IMR-90 (cell line): ENCODE measurements at regions not wholly inside any gene's neighbourhood (a gene's known extent, or its start where the extent isn't known, plus 50 kb on each side); places are given as distances from the start of the nearest gene placed in this dataset.

ENCODE experiments used
- CTCF ChIP-seq: conservative IDR thresholded peaks from 2 replicates; pipeline ENCODE4 v1.5.1; 2012; ENCODE audit warnings: mild to moderate bottlenecking, low read depth, low read length, improper control_type of control experiment
- NFE2L2 ChIP-seq: fragments of 150-350 bp; IDR thresholded peaks from 2 replicates; pipeline ENCODE4 v1.6.1; 2016; ENCODE audit warnings: low read depth, mild to moderate bottlenecking, low read length
- POLR2A ChIP-seq: IDR thresholded peaks from 2 replicates; pipeline ENCODE4 v1.6.1; 2012; ENCODE audit warnings: mild to moderate bottlenecking, low read depth, low read length
- SMC3 ChIP-seq: fragments of 150-350 bp; IDR thresholded peaks from 2 replicates; pipeline ENCODE4 v1.6.1; 2016; ENCODE audit warnings: low read depth, mild to moderate bottlenecking, antibody characterized with exemption, low read length, moderate library complexity

- TF ChIP-seq CTCF (no peak), POLR2A (no peak), NFE2L2 (no peak), SMC3 (no peak)
These were observed 356.2 kb downstream of the CHSY3 start for GRCh38 chr5:130260481-130260880.
